ENCODE measurements at regions not wholly inside any gene's neighbourhood (a gene's known extent, or its start where the extent isn't known, plus 50 kb on each side); places are given as distances from the start of the nearest gene placed in this dataset.

DNA sequence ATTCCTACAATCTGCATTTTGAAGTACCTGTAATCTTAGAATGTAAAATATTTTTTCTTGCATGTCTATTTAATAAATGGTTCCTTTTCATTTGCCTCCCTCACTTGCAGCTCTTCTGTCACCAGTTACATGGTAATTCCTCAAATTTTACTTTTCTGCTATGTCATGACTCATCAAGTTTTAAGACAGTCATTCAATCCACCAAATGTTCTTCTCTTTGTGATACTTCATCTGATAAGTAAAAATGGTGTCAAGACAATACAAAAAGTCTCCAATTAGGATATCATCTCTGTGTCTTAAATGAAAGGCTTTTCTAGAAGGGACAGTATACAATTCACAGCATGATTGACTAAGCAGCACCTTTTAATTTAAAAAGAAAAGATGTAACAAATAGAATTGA lies 104.9 kb upstream of the FTMT start:
- no peaks in the 10 kb centered on the region; the same call in 1 of the 2 replicates for H3K9me3 ChIP-seq (replicated peaks; ENCODE audit: control insufficient read depth, insufficient read depth, low read depth, low read length)
- CTCF ChIA-PET (ENCODE audit: low intra/inter-chr PET ratio), result no interaction called here
- POLR2A ChIA-PET, result no interaction called here
- TF ChIP-seq, protein P1, sequence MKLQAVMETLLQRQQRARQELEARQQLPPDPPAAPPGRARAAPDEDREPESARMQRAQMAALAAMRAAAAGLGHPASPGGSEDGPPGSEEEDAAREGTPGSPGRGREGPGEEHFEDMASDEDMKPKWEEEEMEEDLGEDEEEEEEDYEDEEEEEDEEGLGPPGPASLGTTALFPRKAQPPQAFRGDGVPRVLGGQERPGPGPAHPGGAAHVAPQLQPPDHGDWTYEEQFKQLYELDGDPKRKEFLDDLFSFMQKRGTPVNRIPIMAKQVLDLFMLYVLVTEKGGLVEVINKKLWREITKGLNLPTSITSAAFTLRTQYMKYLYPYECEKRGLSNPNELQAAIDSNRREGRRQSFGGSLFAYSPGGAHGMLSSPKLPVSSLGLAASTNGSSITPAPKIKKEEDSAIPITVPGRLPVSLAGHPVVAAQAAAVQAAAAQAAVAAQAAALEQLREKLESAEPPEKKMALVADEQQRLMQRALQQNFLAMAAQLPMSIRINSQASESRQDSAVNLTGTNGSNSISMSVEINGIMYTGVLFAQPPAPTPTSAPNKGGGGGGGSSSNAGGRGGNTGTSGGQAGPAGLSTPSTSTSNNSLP (IDR thresholded peaks at IDR 0.05; ENCODE audit: borderline replicate concordance, low read depth, low read length), result no peak
- TF ChIP-seq HOXB6 (CRISPR knock-in tag; IDR thresholded peaks at IDR 0.05; ENCODE audit: borderline replicate concordance) (no peak), FOSL1 (tag; conservative IDR thresholded peaks at IDR 0.05) (peak; percentile 25; the same call in 1 of the 2 replicates), TAF15 (IDR thresholded peaks at IDR 0.05; ENCODE audit: low read depth, low read length) (no peak), KLF16 (IDR thresholded peaks at IDR 0.05) (no peak), ZNF316 (IDR thresholded peaks at IDR 0.05) (peak; percentile 96), KAT8 (IDR thresholded peaks at IDR 0.05; ENCODE audit: low read depth) (no peak), MAFK (IDR thresholded peaks at IDR 0.05; ENCODE audit: low read length) (peak; percentile 64; the same call in 1 of the 2 replicates)
- TF ChIP-seq, protein P2, sequence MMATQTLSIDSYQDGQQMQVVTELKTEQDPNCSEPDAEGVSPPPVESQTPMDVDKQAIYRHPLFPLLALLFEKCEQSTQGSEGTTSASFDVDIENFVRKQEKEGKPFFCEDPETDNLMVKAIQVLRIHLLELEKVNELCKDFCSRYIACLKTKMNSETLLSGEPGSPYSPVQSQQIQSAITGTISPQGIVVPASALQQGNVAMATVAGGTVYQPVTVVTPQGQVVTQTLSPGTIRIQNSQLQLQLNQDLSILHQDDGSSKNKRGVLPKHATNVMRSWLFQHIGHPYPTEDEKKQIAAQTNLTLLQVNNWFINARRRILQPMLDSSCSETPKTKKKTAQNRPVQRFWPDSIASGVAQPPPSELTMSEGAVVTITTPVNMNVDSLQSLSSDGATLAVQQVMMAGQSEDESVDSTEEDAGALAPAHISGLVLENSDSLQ (IDR thresholded peaks at IDR 0.05), result peak; percentile 42; the same call in 1 of the 2 replicates
- TF ChIP-seq, protein P3, sequence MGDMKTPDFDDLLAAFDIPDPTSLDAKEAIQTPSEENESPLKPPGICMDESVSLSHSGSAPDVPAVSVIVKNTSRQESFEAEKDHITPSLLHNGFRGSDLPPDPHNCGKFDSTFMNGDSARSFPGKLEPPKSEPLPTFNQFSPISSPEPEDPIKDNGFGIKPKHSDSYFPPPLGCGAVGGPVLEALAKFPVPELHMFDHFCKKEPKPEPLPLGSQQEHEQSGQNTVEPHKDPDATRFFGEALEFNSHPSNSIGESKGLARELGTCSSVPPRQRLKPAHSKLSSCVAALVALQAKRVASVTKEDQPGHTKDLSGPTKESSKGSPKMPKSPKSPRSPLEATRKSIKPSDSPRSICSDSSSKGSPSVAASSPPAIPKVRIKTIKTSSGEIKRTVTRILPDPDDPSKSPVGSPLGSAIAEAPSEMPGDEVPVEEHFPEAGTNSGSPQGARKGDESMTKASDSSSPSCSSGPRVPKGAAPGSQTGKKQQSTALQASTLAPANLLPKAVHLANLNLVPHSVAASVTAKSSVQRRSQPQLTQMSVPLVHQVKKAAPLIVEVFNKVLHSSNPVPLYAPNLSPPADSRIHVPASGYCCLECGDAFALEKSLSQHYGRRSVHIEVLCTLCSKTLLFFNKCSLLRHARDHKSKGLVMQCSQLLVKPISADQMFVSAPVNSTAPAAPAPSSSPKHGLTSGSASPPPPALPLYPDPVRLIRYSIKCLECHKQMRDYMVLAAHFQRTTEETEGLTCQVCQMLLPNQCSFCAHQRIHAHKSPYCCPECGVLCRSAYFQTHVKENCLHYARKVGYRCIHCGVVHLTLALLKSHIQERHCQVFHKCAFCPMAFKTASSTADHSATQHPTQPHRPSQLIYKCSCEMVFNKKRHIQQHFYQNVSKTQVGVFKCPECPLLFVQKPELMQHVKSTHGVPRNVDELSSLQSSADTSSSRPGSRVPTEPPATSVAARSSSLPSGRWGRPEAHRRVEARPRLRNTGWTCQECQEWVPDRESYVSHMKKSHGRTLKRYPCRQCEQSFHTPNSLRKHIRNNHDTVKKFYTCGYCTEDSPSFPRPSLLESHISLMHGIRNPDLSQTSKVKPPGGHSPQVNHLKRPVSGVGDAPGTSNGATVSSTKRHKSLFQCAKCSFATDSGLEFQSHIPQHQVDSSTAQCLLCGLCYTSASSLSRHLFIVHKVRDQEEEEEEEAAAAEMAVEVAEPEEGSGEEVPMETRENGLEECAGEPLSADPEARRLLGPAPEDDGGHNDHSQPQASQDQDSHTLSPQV (IDR thresholded peaks at IDR 0.05), result 0 out of 2 replicates have a peak, but pooled peaks have one; percentile 28
- TF ChIP-seq, protein P4, sequence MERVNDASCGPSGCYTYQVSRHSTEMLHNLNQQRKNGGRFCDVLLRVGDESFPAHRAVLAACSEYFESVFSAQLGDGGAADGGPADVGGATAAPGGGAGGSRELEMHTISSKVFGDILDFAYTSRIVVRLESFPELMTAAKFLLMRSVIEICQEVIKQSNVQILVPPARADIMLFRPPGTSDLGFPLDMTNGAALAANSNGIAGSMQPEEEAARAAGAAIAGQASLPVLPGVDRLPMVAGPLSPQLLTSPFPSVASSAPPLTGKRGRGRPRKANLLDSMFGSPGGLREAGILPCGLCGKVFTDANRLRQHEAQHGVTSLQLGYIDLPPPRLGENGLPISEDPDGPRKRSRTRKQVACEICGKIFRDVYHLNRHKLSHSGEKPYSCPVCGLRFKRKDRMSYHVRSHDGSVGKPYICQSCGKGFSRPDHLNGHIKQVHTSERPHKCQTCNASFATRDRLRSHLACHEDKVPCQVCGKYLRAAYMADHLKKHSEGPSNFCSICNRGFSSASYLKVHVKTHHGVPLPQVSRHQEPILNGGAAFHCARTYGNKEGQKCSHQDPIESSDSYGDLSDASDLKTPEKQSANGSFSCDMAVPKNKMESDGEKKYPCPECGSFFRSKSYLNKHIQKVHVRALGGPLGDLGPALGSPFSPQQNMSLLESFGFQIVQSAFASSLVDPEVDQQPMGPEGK (CRISPR knock-in tag; IDR thresholded peaks at IDR 0.05; ENCODE audit: borderline replicate concordance), result no peak

More for the DNA sequence above, 104.9 kb upstream of the FTMT start:
- no peaks in the 10 kb centered on the region for H3K9me1 ChIP-seq (ENCODE audit: control insufficient read depth, insufficient read depth, low read length)
- no peak for FAIRE-seq
- H3K36me3 ChIP-seq (ENCODE audit: control insufficient read depth, insufficient read depth, low read length), result no peaks in the 10 kb centered on the region
- DNase-seq (ENCODE audit: extremely low read depth in 1 of 4, low spot score in 3 of 4), result peak in 1 of 4 experiments; percentile 20
- 0 out of 2 replicates have a peak overlapping the region, but pooled peaks have one; percentile 18 for H2AFZ ChIP-seq (ENCODE audit: low read depth, low read length)
- no peaks in the 10 kb centered on the region for H4K20me1 ChIP-seq (replicated peaks; ENCODE audit: control insufficient read depth, insufficient read depth, low read length)
- in situ Hi-C loops (cut with MboI), result no loop called here
- no peak overlapping the region for H3K4me2 ChIP-seq (ENCODE audit: insufficient read depth, low read length)
- peak; percentile 46 for ATAC-seq
- no peaks in the 10 kb centered on the region for H3K27me3 ChIP-seq (ENCODE audit: control insufficient read depth in 2 of 2, insufficient read depth in 2 of 2, low read length in 2 of 2)
- H3K9ac ChIP-seq (ENCODE audit: insufficient read depth in 1 of 2, low read depth in 2 of 2, low read length in 2 of 2), result no peak overlapping the region
- intact Hi-C loops (cut with micrococcal nuclease), result no loop called here
- H3K4me1 ChIP-seq (replicated peaks in 1 of 2; ENCODE audit: control insufficient read depth in 2 of 2, insufficient read depth in 2 of 2, low read length in 2 of 2), result peaks cover 0 to 3% of the 10 kb centered on the region in 2 experiments; a peak in 1 of 5 replicates
- no TSS peak for BruUV-seq (replicated peaks)
- H3K4me3 ChIP-seq, result no peak overlapping the region
- no peaks in the 10 kb centered on the region for H3K79me2 ChIP-seq (ENCODE audit: control insufficient read depth, insufficient read depth, low read length)
- H3K27ac ChIP-seq (ENCODE audit: extremely low read depth, low read depth, low read length), result peak overlapping the region; percentile 25; the same call in 1 of the 3 replicates

Measured in K562 (cell line).